NT2/D1 (cell line): ENCODE measurements at regions not wholly inside any gene's neighbourhood (a gene's known extent, or its start where the extent isn't known, plus 50 kb on each side); places are given as distances from the start of the nearest gene placed in this dataset.

Source experiments
- DNase-seq: peaks from one replicate; pipeline ENCODE4 v3.0.0-alpha.2; 2011; ENCODE audit warnings: low read depth, low spot score
- H3K27me3 ChIP-seq: 2 replicates; pipeline ENCODE4 v1.6.0; 2011; ENCODE audit warnings: mild to moderate bottlenecking; ENCODE audit not compliant: insufficient read length, insufficient read depth
- H3K36me3 ChIP-seq: 2 replicates; pipeline ENCODE4 v1.6.1; 2011; ENCODE audit warnings: mild to moderate bottlenecking, low read length, mixed read lengths; ENCODE audit not compliant: insufficient read depth, insufficient read length
- H3K4me1 ChIP-seq: 2 replicates; pipeline ENCODE4 v1.5.1; 2011; ENCODE audit not compliant: insufficient read depth, insufficient read length
- H3K4me3 ChIP-seq: 2 replicates; pipeline ENCODE4 v1.5.1; 2011; ENCODE audit warnings: low read depth; ENCODE audit not compliant: insufficient read length
- H3K9ac ChIP-seq: 2 replicates; pipeline ENCODE4 v1.6.0; 2011; ENCODE audit warnings: low read depth; ENCODE audit not compliant: insufficient read length
- H3K9me3 ChIP-seq: 2 replicates; pipeline ENCODE4 v1.5.1; 2011; ENCODE audit warnings: mild to moderate bottlenecking, low read length; ENCODE audit not compliant: insufficient read depth
- SUZ12 ChIP-seq: IDR thresholded peaks from 2 replicates; pipeline ENCODE4 v1.6.1; 2011; ENCODE audit not compliant: insufficient read length, insufficient read depth; ENCODE audit errors: extremely low read depth
- YY1 ChIP-seq: IDR thresholded peaks from 2 replicates; pipeline ENCODE4 v1.6.1; 2011; ENCODE audit not compliant: insufficient read length, insufficient read depth
- ZNF274 ChIP-seq: IDR thresholded peaks from 2 replicates; pipeline ENCODE4 v1.6.1; 2011; ENCODE audit warnings: mild to moderate bottlenecking, low read depth, low read length

DNA sequence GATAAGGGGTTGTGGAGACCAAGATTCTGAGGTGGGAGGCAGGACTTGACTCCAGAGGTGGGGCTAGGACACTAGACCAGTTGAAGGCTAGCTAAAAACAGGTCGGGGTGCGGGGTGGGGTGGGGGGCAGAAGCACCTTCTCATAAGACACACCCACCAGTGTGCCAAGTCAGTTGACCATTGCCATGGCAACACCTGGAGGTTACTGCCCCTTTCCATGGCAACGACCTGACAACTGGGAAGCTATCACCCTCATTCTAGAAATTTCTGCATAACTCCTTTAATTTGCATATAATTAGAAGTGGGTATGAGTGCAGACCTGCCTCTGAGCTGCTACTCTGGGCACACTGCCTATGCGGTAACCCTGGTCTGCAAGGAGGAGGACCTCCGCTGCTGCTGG lies 53.9 kb upstream of the ALOX12 start:
- no peaks in the 10 kb centered on the region for H3K27me3 ChIP-seq
- no peaks in the 10 kb centered on the region for H3K36me3 ChIP-seq
- no peak overlapping the region for H3K9ac ChIP-seq
- TF ChIP-seq ZNF274 (no peak), SUZ12 (no peak), YY1 (no peak)
- no peaks in the 10 kb centered on the region for H3K9me3 ChIP-seq
- no peak for DNase-seq
- H3K4me3 ChIP-seq: no peak overlapping the region
- H3K4me1 ChIP-seq: no peaks in the 10 kb centered on the region

DNA sequence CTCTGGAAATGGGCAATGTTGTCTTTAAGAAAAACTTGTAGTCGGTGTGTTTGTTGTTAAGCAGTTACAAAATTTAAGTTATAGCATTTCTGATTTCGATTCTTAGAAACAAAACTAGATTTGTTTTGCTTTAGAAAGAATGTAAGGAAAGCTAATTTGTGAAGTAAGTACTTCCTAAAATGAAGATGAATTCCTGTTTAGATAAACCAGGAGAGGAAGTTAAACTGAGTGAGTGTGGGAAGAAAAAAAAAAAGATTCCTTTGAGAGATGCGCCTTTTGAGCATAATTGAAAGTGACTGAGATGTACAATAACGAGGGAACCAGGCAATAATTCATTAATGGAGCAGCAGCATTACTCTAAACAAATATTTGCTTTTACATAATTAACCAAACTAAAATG lies 52.4 kb upstream of the ALOX12 start:
- Histone ChIP-seq H3K9ac (no peak overlapping the region), H3K36me3 (no peaks in the 10 kb centered on the region), H3K4me1 (no peaks in the 10 kb centered on the region), H3K27me3 (no peaks in the 10 kb centered on the region), H3K9me3 (no peaks in the 10 kb centered on the region), H3K4me3 (no peak overlapping the region)
- TF ChIP-seq YY1 (no peak), ZNF274 (no peak), SUZ12 (no peak)
- no peak for DNase-seq
